HCT116 (cell line): ENCODE measurements at regions not wholly inside any gene's neighbourhood (a gene's known extent, or its start where the extent isn't known, plus 50 kb on each side); places are given as distances from the start of the nearest gene placed in this dataset.

Source experiments
- ATAC-seq: fragments of 200-7000 bp; cut with Tn5 transposase; 2 replicates; pipeline ENCODE4 v1.9.1; 2020; ENCODE audit warnings: mild to moderate bottlenecking, moderate library complexity
- BruUV-seq: library from RNA; stranded (reverse); fragments of 400-500 nt; replicated peaks from 2 replicates; lab custom pipeline; 2021; lab: Mats Ljungman, UMichigan
- CTCF ChIA-PET: fragments of 300-600 bp; sonication (Branson Sonifier 250); formaldehyde crosslinking; loops from one replicate; lab custom pipeline; 2021; ENCODE audit warnings: antibody characterized with exemption; lab: Charles Lee
- POLR2A ChIA-PET: fragments of 300-600, 350-600 bp; sonication (Branson Sonifier 250); formaldehyde crosslinking; loops from one replicate; lab custom pipeline; 2021; ENCODE audit warnings: antibody characterized with exemption; lab: Charles Lee
- RAD21 ChIA-PET, 2 experiments: fragments of 300-600 bp; sonication (Branson Sonifier 250); formaldehyde crosslinking; loops; one replicate each; lab custom pipeline; 2023; ENCODE audit warnings: low total read pairs in 2 of 2; ENCODE audit not compliant: uncharacterized antibody in 2 of 2, unreplicated experiment in 2 of 2, low non-redundant PET in 1 of 2; lab: Charles Lee
- DNase-seq: peaks from one replicate; pipeline ENCODE4 v3.0.0-alpha.2; 2010; ENCODE audit warnings: low read depth, low spot score
- H2AFZ ChIP-seq: fragments of 200-600 bp; shearing (Covaris generic), sonication (generic); 2 replicates; pipeline ENCODE4 v1.6.1; 2017; ENCODE audit warnings: low read depth, mixed run types, mixed read lengths, antibody characterized with exemption, low read length; ENCODE audit not compliant: poor library complexity, severe bottlenecking
- H3K27ac ChIP-seq: 2 replicates; pipeline ENCODE4 v1.5.1; 2012; ENCODE audit warnings: low read depth, low read length
- H3K27me3 ChIP-seq: fragments of 200-600 bp; sonication (generic); 2 replicates; pipeline ENCODE4 v1.6.1; 2016; ENCODE audit warnings: mixed run types, low read length, mixed read lengths; ENCODE audit not compliant: insufficient read depth
- H3K36me3 ChIP-seq, 2 experiments: fragments of 200-500 bp in 1 of 2; fragments of 200-600 bp in 1 of 2; sonication (Bioruptor generic) in 1 of 2; sonication (generic) in 1 of 2; 2 replicates each; pipeline versions ENCODE4 v1.5.1 to v1.6.1; 2014 to 2016; ENCODE audit warnings: low read length in 2 of 2, inconsistent platforms in 1 of 2, mixed read lengths in 1 of 2, mixed run types in 1 of 2; ENCODE audit not compliant: insufficient read depth in 2 of 2, control insufficient read depth in 1 of 2
- H3K4me1 ChIP-seq, 2 experiments: fragments of 200-600 bp in 1 of 2; sonication (generic) in 1 of 2; 2 replicates each; pipeline versions ENCODE4 v1.5.1 to v1.6.1; 2012 to 2017; ENCODE audit warnings: low read length in 2 of 2, inconsistent platforms in 1 of 2, mild to moderate bottlenecking in 1 of 2, mixed read lengths in 1 of 2, mixed run types in 1 of 2, moderate library complexity in 1 of 2; ENCODE audit not compliant: insufficient read depth in 2 of 2, control insufficient read depth in 1 of 2
- H3K4me2 ChIP-seq: fragments of 200-600 bp; sonication (generic); 2 replicates; pipeline ENCODE4 v1.6.1; 2017; ENCODE audit warnings: mixed run types, low read length, mixed read lengths
- H3K4me3 ChIP-seq, 2 experiments: fragments of 200-600 bp in 1 of 2; sonication (generic) in 1 of 2; replicated peaks in 1 of 2; 2 replicates each; pipeline ENCODE4 v1.5.1; 2011 to 2016; ENCODE audit warnings: low read length in 2 of 2, control low read depth in 1 of 2, low read depth in 1 of 2, mild to moderate bottlenecking in 1 of 2, mixed read lengths in 1 of 2, mixed run types in 1 of 2
- H3K79me2 ChIP-seq: fragments of 200-600 bp; sonication (generic); 2 replicates; pipeline ENCODE4 v1.6.1; 2017; ENCODE audit warnings: mild to moderate bottlenecking, mixed run types, low read length, moderate library complexity, mixed read lengths; ENCODE audit not compliant: insufficient read depth
- H3K9ac ChIP-seq: fragments of 200-600 bp; sonication (generic); 2 replicates; pipeline ENCODE4 v1.6.1; 2016; ENCODE audit warnings: low read length, mixed read lengths
- H3K9me2 ChIP-seq: fragments of 200-600 bp; sonication (generic), shearing (Covaris generic); 2 replicates; pipeline ENCODE4 v1.6.1; 2017; ENCODE audit warnings: mixed run types, mild to moderate bottlenecking, moderate library complexity; ENCODE audit not compliant: insufficient read depth
- H3K9me3 ChIP-seq, 2 experiments: fragments of 200-500 bp in 1 of 2; fragments of 200-600 bp in 1 of 2; sonication (Bioruptor generic) in 1 of 2; sonication (generic) in 1 of 2; 2 replicates each; pipeline ENCODE4 v1.6.1; 2014 to 2017; ENCODE audit warnings: low read length in 2 of 2, mixed read lengths in 2 of 2, inconsistent platforms in 1 of 2, low read depth in 1 of 2, mild to moderate bottlenecking in 1 of 2, mixed run types in 1 of 2, moderate library complexity in 1 of 2; ENCODE audit not compliant: control insufficient read depth in 1 of 2, insufficient read depth in 1 of 2
- H4K20me1 ChIP-seq: fragments of 200-600 bp; sonication (generic), shearing (Covaris generic); 2 replicates; pipeline ENCODE4 v1.6.1; 2017; ENCODE audit warnings: mixed run types, mild to moderate bottlenecking, moderate library complexity; ENCODE audit not compliant: insufficient read depth
- ATF3 ChIP-seq: IDR thresholded peaks from 2 replicates; pipeline ENCODE4 v1.6.1; 2012
- CEBPB ChIP-seq: IDR thresholded peaks from 2 replicates; pipeline ENCODE4 v1.6.1; 2012; ENCODE audit warnings: low read depth
- EGR1 ChIP-seq: IDR thresholded peaks from 2 replicates; pipeline ENCODE4 v1.6.1; 2012; ENCODE audit warnings: low read depth
- ELF1 ChIP-seq: IDR thresholded peaks from 2 replicates; pipeline ENCODE4 v1.6.1; 2012; ENCODE audit warnings: low read depth, borderline replicate concordance
- EZH2 ChIP-seq: fragments of 200-600 bp; sonication (generic); IDR thresholded peaks from 2 replicates; pipeline ENCODE4 v1.6.1; 2017; ENCODE audit warnings: antibody characterized with exemption, mixed run types
- EZH2phosphoT487 ChIP-seq: fragments of 200-600 bp; IDR thresholded peaks from 2 replicates; pipeline ENCODE4 v1.6.1; 2018; ENCODE audit warnings: antibody characterized with exemption, borderline replicate concordance
- MAX ChIP-seq: IDR thresholded peaks from 2 replicates; pipeline ENCODE4 v1.6.1; 2012
- POLR2A ChIP-seq: IDR thresholded peaks from 2 replicates; pipeline ENCODE4 v1.7.0; 2011; ENCODE audit warnings: borderline replicate concordance; ENCODE audit not compliant: insufficient read depth, insufficient read length; ENCODE audit errors: extremely low read depth
- POLR2AphosphoS5 ChIP-seq: IDR thresholded peaks from 2 replicates; pipeline ENCODE4 v1.6.1; 2011; ENCODE audit warnings: mild to moderate bottlenecking, low read depth, low read length, moderate library complexity
- RAD21 ChIP-seq: IDR thresholded peaks from 2 replicates; pipeline ENCODE4 v1.6.1; 2012; ENCODE audit warnings: low read depth, mild to moderate bottlenecking
- REST ChIP-seq: IDR thresholded peaks from 2 replicates; pipeline ENCODE4 v1.6.1; 2012; ENCODE audit warnings: low read depth
- SIN3A ChIP-seq: IDR thresholded peaks from 2 replicates; pipeline ENCODE4 v1.6.1; 2012; ENCODE audit warnings: low read depth
- SP1 ChIP-seq: IDR thresholded peaks from 2 replicates; pipeline ENCODE4 v1.6.1; 2012; ENCODE audit warnings: low read depth
- TCF7L2 ChIP-seq: IDR thresholded peaks from 2 replicates; pipeline ENCODE4 v1.7.0; 2011; ENCODE audit warnings: borderline replicate concordance, inconsistent platforms; ENCODE audit not compliant: insufficient read depth, insufficient read length; ENCODE audit errors: extremely low read depth
- YY1 ChIP-seq: IDR thresholded peaks from 2 replicates; pipeline ENCODE4 v1.6.1; 2011; ENCODE audit warnings: low read length, low read depth, moderate library complexity, mild to moderate bottlenecking; ENCODE audit not compliant: insufficient replicate concordance; ENCODE audit errors: extremely low read depth
- ZFX ChIP-seq: fragments of 450-650 bp; IDR thresholded peaks from 2 replicates; pipeline ENCODE4 v1.6.1; 2017
- ZNF274 ChIP-seq: fragments of 200-500 bp; sonication (Bioruptor generic); IDR thresholded peaks from 2 replicates; pipeline ENCODE4 v1.6.1; 2014; ENCODE audit warnings: mild to moderate bottlenecking, low read depth, low read length, inconsistent platforms
- intact Hi-C: fragments of 100-400 bp; cut with micrococcal nuclease; formaldehyde crosslinking; loops from 2 replicates; pipeline ENCODE4 v1.10.0; 2022
- TF ChIP-seq, protein P1 (sequence below), 3 experiments: fragments of 200-600 bp in 1 of 3; sonication (generic) in 1 of 3; IDR thresholded peaks in 2 of 3; conservative IDR thresholded peaks in 1 of 3; 2 replicates each; pipeline ENCODE4 v1.5.1; 2012 to 2017; ENCODE audit warnings: low read depth in 2 of 3, low read length in 2 of 3, antibody characterized with exemption in 1 of 3, borderline replicate concordance in 1 of 3, control low read depth in 1 of 3, mild to moderate bottlenecking in 1 of 3, mixed read lengths in 1 of 3, mixed run types in 1 of 3, moderate library complexity in 1 of 3; ENCODE audit not compliant: insufficient read depth in 1 of 3

GRCh38 chr12:127912035-127912665 is 354.8 kb upstream of the TMEM132C start:
- no peaks in the 10 kb centered on the region for H3K36me3 ChIP-seq
- no peak for ATAC-seq
- RAD21 ChIA-PET = no interaction called here

More at GRCh38 chr12:127912035-127912665, 354.8 kb upstream of the TMEM132C start:
- H3K9me2 ChIP-seq = no peaks in the 10 kb centered on the region
- no TSS peak for BruUV-seq
- H3K4me2 ChIP-seq = no peak overlapping the region
- intact Hi-C loops = no loop called here
- DNase-seq = no peak
- no peak overlapping the region for H3K4me3 ChIP-seq
- no peaks in the 10 kb centered on the region for H3K79me2 ChIP-seq
- H2AFZ ChIP-seq = no peak overlapping the region
- ChIA-PET POLR2A (no interaction called here), CTCF (no interaction called here)
- no peaks in the 10 kb centered on the region for H3K4me1 ChIP-seq
- H3K27ac ChIP-seq = no peak overlapping the region
- H3K9ac ChIP-seq = no peak overlapping the region
- H3K27me3 ChIP-seq = no peaks in the 10 kb centered on the region
- H3K9me3 ChIP-seq = peaks cover 3 to 21% of the 10 kb centered on the region in 2 experiments; a peak in 2 of 4 replicates
- H4K20me1 ChIP-seq = no peaks in the 10 kb centered on the region
- TF ChIP-seq MAX (no peak), SP1 (no peak), REST (no peak), ZFX (no peak), TCF7L2 (no peak), ELF1 (no peak), EZH2 (no peak), RAD21 (no peak), EGR1 (no peak), YY1 (no peak), ZNF274 (no peak), CEBPB (no peak), EZH2phosphoT487 (no peak), POLR2AphosphoS5 (no peak), ATF3 (no peak), POLR2A (no peak), SIN3A (no peak)
- TF ChIP-seq, protein P1, sequence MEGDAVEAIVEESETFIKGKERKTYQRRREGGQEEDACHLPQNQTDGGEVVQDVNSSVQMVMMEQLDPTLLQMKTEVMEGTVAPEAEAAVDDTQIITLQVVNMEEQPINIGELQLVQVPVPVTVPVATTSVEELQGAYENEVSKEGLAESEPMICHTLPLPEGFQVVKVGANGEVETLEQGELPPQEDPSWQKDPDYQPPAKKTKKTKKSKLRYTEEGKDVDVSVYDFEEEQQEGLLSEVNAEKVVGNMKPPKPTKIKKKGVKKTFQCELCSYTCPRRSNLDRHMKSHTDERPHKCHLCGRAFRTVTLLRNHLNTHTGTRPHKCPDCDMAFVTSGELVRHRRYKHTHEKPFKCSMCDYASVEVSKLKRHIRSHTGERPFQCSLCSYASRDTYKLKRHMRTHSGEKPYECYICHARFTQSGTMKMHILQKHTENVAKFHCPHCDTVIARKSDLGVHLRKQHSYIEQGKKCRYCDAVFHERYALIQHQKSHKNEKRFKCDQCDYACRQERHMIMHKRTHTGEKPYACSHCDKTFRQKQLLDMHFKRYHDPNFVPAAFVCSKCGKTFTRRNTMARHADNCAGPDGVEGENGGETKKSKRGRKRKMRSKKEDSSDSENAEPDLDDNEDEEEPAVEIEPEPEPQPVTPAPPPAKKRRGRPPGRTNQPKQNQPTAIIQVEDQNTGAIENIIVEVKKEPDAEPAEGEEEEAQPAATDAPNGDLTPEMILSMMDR (IDR thresholded peaks at IDR 0.05 in 2 of 3, conservative IDR thresholded peaks at IDR 0.05 in 1 of 3; ENCODE audit: borderline replicate concordance in 1 of 3, insufficient read depth in 1 of 3, low read depth in 2 of 3, low read length in 2 of 3) = no peak
